ENCODE measurements at regions not wholly inside any gene's neighbourhood (a gene's known extent, or its start where the extent isn't known, plus 50 kb on each side); places are given as distances from the start of the nearest gene placed in this dataset.

DNA sequence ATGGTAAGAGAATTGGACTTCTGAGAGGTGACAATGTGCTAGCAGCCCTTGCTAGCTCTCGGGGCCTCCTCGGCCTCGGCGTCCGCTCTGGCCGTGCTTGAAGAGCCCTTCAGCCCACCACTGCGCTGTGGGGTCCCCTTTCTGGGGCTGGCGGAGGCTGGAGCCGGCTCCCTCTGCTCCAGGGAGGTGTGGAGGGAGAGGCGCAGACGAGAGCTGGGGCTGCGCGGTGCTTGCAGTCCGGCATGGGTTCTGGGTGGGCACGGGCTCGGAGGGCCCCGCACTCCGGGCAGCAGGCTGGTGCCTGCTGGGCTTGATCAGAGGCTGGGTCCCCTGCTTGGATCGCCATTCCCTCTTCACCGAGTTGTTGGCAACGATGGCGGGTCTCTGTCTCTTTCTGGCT lies 226.4 kb upstream of the AMIGO2 start:
- no peak for DNase-seq

DNA sequence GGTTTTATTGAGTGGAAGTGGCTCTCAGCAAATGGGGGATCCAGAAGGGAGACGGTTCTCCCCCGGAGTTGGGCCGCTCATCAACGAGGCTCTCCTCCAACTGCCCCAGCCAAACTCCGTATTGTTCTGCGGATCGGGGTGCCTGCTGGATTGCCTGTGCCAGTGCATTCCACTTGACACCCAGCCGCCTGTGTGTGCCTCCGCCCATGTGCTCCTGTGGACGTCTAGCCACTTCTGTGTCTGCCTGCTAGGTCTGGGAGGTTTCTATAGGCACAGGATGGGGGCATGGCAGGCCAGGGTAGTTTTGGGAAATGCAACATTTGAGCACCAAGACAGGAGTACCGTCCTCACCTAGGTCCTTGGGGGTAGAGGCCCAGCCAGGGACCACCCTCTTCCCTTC lies 225.7 kb upstream of the AMIGO2 start:
- DNase-seq, result no peak

DNA sequence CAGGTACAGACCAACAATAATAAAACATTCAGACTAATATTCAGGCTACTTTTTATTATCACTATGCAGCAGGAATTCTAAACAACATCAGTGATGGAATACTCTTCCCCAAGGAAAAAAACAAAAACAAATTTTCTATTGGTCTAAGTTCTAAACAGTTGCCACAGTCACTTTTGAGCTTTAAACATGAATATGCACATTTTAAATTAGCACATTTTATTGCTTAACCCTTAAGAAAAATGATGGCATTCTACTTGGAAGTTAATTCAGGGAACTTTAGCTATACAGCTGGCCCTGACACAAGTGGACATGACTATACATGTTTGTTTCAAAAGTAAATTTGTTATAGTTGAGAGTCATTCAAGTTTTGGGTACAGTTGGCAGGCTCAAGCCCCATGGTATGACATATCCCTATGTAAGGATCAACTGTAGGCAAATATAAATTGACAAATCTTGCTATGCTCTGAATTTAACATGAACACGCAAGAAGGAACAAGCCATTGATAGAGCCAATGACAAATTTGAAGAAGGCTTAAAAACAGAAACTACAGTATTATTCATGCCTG lies 224.3 kb upstream of the AMIGO2 start:
- no peak for DNase-seq

DNA sequence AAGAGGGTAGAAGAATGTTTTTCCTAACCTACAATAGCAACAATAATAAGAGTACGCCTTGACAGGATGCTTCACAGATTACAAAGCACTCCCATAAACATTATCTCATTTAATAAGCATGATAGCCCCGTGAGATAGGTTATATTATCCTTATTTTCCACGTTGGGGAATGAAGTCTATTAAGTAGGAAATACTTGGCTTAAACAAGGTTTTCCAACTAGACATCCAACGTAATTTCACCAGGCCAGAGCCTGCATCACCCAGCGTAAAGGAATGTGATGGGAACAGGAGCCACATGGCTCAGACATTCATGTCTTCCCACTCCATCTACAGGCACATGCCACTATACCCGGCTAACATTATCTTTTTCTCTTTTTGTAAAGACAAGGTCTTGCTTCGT lies 223.4 kb upstream of the AMIGO2 start:
- DNase-seq, result no peak

DNA sequence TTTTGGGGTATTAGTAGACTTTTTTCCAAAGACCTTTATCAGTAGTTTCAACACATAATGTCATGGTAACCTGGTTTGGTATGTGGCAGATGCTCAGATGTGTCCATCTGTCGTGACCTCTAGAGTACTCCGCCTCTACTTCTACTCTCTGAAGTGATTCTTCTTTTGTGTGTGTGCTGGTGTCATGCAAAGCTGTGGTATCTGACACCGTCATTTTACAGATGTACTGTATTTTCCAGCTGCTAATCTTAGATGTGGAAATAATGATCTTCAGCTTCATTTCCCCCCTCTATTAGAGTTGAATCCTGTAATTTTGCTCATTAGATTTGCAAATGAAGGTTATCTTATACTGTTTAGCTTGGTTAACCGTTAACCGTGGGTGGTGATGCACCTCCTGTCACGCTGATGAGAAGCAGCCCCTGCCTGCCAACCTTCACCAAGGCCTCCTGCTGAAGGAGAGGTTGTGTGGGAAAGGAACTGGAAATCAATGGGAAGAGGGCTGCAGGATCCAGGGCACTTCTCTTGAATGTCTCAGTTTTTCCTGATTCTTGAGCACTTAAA lies 222.4 kb upstream of the AMIGO2 start:
- no peak for DNase-seq

DNA sequence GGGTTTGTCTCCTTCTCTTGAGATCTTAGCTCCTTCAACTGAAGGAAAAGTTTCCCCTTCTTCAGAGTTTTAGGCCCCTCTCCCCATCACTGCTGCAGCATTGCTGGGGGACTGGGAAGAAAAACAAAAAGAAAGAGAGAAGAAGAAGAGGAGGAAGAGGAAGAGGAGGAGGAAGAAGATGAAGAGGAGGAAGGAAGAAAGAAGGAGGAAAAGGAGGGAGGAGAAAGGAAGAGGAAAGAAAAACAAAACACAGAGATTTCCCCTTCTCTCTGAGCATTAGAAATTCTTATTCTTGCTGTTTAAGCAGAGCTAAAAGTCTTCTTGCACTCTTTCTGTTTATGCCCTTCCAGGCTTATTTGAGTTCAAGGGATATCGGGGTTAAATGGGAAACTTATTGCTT lies 219.8 kb upstream of the AMIGO2 start:
- no peak for DNase-seq

DNA sequence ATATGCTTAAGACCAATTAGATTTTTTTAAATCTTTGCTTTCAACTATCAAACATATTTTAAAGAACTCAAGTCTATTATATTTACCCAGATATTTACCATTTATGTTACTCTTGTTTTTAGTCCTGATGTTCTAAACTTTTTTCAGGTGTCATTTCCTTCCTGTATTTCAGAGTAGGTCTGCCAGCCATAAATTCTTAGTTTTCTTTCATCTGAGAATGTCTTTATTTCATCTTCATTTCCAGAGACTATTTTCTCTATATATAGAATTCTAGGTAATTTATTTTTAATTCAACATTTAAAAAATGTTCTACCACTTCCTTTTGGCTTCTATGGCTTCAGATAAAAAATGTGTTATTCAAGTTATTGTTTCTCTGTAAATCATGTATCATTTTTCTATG lies 218.2 kb upstream of the AMIGO2 start:
- DNase-seq, result no peak

DNA sequence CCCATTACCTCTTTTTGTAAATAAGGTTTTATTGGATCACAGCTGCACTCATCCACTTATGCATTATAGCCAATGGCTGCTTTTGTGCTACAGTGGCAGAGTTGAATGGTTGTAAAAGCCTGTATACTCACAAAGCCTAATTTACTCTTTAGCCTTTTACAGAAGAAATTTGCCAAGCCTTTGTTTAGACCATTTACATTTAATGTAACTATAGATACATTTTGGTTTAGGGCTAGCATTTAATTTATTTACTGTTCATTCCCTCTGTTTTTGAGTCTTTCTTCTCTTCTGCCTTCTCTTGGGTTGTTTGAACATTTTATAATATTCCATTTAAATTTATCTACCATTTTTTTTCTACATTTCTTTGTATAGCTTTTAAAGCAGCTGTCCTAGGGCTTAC lies 217.1 kb upstream of the AMIGO2 start:
- no peak for DNase-seq

DNA sequence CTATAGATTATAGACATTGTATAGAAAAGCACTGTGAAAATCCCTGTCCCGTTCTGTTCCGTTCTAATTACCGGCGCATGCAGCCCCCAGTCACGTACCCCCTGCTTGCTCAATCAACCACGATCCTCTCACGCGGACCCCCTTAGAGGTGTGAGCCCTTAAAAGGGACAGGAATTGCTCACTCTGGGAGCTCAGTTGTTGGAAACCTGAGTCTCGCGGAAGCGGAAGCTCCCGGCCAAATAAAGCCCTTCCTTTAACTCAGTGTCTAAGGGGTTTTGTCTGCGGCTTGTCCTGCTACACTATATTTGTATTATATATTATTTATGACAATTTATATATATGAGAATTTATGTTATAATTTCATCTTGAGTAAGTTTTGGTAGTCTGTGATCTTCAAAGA lies 213.6 kb upstream of the AMIGO2 start:
- DNase-seq, result no peak

DNA sequence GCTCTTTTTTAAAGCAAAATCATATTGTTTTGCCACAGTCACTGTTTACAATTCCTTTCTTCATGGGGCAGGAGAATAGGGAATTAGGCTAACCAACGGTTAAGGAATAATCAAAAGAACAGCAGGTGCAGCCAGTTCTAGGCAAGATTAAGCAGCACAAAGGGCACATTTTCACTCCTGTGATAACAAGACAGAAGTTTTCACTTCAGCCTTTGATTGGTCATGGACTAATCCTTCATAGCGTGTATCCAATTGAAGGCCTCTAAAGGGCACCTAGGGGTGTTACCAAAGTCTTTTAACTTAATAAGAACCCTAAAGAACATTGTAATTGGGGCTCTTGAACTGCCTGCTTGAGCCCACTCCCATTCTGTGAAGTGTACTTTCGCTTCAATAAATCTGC lies 206.9 kb upstream of the AMIGO2 start:
- DNase-seq, result no peak

Data from activated gamma-delta T cell (primary cell).